GM06990 (cell line): ENCODE measurements at regions not wholly inside any gene's neighbourhood (a gene's known extent, or its start where the extent isn't known, plus 50 kb on each side); places are given as distances from the start of the nearest gene placed in this dataset.
"Not testable (repeated sequence)": the region's sequence is repeated elsewhere in the genome, so short reads cannot be mapped to it uniquely, and the experiment has no call there.

Experiments used
- DNase-seq: peaks from one replicate; pipeline ENCODE4 v3.0.0-alpha.2; 2011; ENCODE audit not compliant: insufficient read length; ENCODE audit errors: extremely low read depth
- H3K27me3 ChIP-seq: replicated peaks from 2 replicates; pipeline ENCODE4 v1.6.0; 2011; ENCODE audit warnings: low read length; ENCODE audit not compliant: control insufficient read depth, insufficient read depth
- H3K36me3 ChIP-seq: 2 replicates; pipeline ENCODE4 v1.5.1; 2011; ENCODE audit warnings: low read length; ENCODE audit not compliant: control insufficient read depth, insufficient read depth
- H3K4me3 ChIP-seq: replicated peaks from 2 replicates; pipeline ENCODE4 v1.5.1; 2011; ENCODE audit warnings: low read depth, mild to moderate bottlenecking, control low read depth, low read length
- CTCF ChIP-seq: IDR thresholded peaks from 2 replicates; pipeline ENCODE4 v1.5.1; 2011; ENCODE audit warnings: low read length, control low read depth, mild to moderate bottlenecking, inconsistent platforms; ENCODE audit not compliant: insufficient read depth, poor library complexity, severe bottlenecking

- DNase-seq = no peak
- TF ChIP-seq CTCF = no peak
- Histone ChIP-seq H3K4me3 (no peak overlapping the region), H3K36me3 (no peaks in the 10 kb centered on the region), H3K27me3 (no peaks in the 10 kb centered on the region)
These were observed 379.9 kb downstream of the PIK3C3 start for GRCh38 chr18:42334931-42335330.

GRCh38 chr18:42336139-42336538, 381.1 kb downstream of the PIK3C3 start:
- no peak for DNase-seq
- no peaks in the 10 kb centered on the region for H3K27me3 ChIP-seq
- no peak overlapping the region for H3K4me3 ChIP-seq
- TF ChIP-seq CTCF = no peak
- no peaks in the 10 kb centered on the region for H3K36me3 ChIP-seq

GRCh38 chr18:42337337-42337736, 382.3 kb downstream of the PIK3C3 start:
- not testable (repeated sequence) for DNase-seq, H3K36me3 ChIP-seq, H3K4me3 ChIP-seq, H3K27me3 ChIP-seq

GRCh38 chr18:42338683-42339082, 383.6 kb downstream of the PIK3C3 start:
- no peak for TF ChIP-seq CTCF
- no peak overlapping the region for H3K4me3 ChIP-seq
- H3K36me3 ChIP-seq = no peaks in the 10 kb centered on the region
- DNase-seq = no peak
- no peaks in the 10 kb centered on the region for H3K27me3 ChIP-seq

GRCh38 chr18:42339372-42339771, 384.3 kb downstream of the PIK3C3 start:
- no peak for DNase-seq
- no peak overlapping the region for H3K4me3 ChIP-seq
- H3K36me3 ChIP-seq = no peaks in the 10 kb centered on the region
- H3K27me3 ChIP-seq = no peaks in the 10 kb centered on the region
- no peak for TF ChIP-seq CTCF

GRCh38 chr18:42340423-42341009, 385.5 kb downstream of the PIK3C3 start:
- no peak for TF ChIP-seq CTCF
- H3K4me3 ChIP-seq = no peak overlapping the region
- DNase-seq = no peak
- no peaks in the 10 kb centered on the region for H3K36me3 ChIP-seq
- no peaks in the 10 kb centered on the region for H3K27me3 ChIP-seq
